ENCODE measurements at regions not wholly inside any gene's neighbourhood (a gene's known extent, or its start where the extent isn't known, plus 50 kb on each side); places are given as distances from the start of the nearest gene placed in this dataset.
A peak's percentile ranks its signal among the peaks of the same experiment; 100 is the strongest.

DNA sequence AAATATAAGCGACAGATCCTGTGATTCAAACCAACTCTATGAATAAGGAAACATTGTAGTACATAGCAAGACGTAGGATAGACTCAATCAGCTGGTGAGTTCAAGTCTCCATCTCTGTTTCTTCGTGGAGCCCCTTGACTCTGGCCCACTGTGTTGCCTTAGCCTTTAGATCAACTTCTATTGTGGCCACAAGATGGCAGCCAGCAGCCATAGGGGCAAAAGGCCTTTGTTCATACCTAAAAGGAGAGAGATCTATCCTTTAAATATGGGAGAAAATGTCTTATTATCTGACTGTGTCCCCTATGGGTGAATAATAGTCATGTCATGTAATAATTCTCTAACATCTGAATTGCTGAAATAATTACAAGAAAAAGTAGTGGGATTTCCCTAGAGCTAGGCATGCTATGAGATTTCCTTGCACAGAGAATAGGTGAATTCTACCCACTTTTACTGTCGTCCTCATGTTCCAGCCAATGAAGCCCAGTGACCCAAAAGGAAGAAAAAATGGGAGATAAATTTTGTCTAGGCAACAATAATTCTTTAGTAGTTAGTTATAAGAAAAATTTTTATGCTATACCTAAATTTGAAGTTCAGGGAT is 129.4 kb downstream of the PCDH20 start (continued):
- TF ChIP-seq, protein P1, sequence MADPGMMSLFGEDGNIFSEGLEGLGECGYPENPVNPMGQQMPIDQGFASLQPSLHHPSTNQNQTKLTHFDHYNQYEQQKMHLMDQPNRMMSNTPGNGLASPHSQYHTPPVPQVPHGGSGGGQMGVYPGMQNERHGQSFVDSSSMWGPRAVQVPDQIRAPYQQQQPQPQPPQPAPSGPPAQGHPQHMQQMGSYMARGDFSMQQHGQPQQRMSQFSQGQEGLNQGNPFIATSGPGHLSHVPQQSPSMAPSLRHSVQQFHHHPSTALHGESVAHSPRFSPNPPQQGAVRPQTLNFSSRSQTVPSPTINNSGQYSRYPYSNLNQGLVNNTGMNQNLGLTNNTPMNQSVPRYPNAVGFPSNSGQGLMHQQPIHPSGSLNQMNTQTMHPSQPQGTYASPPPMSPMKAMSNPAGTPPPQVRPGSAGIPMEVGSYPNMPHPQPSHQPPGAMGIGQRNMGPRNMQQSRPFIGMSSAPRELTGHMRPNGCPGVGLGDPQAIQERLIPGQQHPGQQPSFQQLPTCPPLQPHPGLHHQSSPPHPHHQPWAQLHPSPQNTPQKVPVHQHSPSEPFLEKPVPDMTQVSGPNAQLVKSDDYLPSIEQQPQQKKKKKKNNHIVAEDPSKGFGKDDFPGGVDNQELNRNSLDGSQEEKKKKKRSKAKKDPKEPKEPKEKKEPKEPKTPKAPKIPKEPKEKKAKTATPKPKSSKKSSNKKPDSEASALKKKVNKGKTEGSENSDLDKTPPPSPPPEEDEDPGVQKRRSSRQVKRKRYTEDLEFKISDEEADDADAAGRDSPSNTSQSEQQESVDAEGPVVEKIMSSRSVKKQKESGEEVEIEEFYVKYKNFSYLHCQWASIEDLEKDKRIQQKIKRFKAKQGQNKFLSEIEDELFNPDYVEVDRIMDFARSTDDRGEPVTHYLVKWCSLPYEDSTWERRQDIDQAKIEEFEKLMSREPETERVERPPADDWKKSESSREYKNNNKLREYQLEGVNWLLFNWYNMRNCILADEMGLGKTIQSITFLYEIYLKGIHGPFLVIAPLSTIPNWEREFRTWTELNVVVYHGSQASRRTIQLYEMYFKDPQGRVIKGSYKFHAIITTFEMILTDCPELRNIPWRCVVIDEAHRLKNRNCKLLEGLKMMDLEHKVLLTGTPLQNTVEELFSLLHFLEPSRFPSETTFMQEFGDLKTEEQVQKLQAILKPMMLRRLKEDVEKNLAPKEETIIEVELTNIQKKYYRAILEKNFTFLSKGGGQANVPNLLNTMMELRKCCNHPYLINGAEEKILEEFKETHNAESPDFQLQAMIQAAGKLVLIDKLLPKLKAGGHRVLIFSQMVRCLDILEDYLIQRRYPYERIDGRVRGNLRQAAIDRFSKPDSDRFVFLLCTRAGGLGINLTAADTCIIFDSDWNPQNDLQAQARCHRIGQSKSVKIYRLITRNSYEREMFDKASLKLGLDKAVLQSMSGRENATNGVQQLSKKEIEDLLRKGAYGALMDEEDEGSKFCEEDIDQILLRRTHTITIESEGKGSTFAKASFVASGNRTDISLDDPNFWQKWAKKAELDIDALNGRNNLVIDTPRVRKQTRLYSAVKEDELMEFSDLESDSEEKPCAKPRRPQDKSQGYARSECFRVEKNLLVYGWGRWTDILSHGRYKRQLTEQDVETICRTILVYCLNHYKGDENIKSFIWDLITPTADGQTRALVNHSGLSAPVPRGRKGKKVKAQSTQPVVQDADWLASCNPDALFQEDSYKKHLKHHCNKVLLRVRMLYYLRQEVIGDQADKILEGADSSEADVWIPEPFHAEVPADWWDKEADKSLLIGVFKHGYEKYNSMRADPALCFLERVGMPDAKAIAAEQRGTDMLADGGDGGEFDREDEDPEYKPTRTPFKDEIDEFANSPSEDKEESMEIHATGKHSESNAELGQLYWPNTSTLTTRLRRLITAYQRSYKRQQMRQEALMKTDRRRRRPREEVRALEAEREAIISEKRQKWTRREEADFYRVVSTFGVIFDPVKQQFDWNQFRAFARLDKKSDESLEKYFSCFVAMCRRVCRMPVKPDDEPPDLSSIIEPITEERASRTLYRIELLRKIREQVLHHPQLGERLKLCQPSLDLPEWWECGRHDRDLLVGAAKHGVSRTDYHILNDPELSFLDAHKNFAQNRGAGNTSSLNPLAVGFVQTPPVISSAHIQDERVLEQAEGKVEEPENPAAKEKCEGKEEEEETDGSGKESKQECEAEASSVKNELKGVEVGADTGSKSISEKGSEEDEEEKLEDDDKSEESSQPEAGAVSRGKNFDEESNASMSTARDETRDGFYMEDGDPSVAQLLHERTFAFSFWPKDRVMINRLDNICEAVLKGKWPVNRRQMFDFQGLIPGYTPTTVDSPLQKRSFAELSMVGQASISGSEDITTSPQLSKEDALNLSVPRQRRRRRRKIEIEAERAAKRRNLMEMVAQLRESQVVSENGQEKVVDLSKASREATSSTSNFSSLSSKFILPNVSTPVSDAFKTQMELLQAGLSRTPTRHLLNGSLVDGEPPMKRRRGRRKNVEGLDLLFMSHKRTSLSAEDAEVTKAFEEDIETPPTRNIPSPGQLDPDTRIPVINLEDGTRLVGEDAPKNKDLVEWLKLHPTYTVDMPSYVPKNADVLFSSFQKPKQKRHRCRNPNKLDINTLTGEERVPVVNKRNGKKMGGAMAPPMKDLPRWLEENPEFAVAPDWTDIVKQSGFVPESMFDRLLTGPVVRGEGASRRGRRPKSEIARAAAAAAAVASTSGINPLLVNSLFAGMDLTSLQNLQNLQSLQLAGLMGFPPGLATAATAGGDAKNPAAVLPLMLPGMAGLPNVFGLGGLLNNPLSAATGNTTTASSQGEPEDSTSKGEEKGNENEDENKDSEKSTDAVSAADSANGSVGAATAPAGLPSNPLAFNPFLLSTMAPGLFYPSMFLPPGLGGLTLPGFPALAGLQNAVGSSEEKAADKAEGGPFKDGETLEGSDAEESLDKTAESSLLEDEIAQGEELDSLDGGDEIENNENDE (IDR thresholded peaks at IDR 0.05; ENCODE audit: insufficient replicate concordance, low read length) = no peak
- TF ChIP-seq, protein P2, sequence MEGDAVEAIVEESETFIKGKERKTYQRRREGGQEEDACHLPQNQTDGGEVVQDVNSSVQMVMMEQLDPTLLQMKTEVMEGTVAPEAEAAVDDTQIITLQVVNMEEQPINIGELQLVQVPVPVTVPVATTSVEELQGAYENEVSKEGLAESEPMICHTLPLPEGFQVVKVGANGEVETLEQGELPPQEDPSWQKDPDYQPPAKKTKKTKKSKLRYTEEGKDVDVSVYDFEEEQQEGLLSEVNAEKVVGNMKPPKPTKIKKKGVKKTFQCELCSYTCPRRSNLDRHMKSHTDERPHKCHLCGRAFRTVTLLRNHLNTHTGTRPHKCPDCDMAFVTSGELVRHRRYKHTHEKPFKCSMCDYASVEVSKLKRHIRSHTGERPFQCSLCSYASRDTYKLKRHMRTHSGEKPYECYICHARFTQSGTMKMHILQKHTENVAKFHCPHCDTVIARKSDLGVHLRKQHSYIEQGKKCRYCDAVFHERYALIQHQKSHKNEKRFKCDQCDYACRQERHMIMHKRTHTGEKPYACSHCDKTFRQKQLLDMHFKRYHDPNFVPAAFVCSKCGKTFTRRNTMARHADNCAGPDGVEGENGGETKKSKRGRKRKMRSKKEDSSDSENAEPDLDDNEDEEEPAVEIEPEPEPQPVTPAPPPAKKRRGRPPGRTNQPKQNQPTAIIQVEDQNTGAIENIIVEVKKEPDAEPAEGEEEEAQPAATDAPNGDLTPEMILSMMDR (IDR thresholded peaks at IDR 0.05; ENCODE audit: control extremely low read depth in 1 of 3, insufficient read depth in 1 of 3, low read depth in 1 of 3, low read length in 3 of 3) = peak; percentile 17 to 71 (median 62)
- TF ChIP-seq TBP (IDR thresholded peaks at IDR 0.05; ENCODE audit: low read depth, low read length) (no peak), CBX8 (IDR thresholded peaks at IDR 0.05; ENCODE audit: borderline replicate concordance, low read depth, low read length) (no peak), KDM4A (IDR thresholded peaks at IDR 0.05; ENCODE audit: low read depth, low read length, severe bottlenecking) (no peak), SP2 (IDR thresholded peaks at IDR 0.05; ENCODE audit: low read length) (no peak), SP1 (IDR thresholded peaks at IDR 0.05; ENCODE audit: low read depth, low read length) (no peak), RAD21 (IDR thresholded peaks at IDR 0.05 in 1 of 2, conservative IDR thresholded peaks at IDR 0.05 in 1 of 2; ENCODE audit: low read depth in 2 of 2, low read length in 2 of 2) (peak; percentile 86 to 88)
